ENCODE measurements at regions not wholly inside any gene's neighbourhood (a gene's known extent, or its start where the extent isn't known, plus 50 kb on each side); places are given as distances from the start of the nearest gene placed in this dataset.

DNA sequence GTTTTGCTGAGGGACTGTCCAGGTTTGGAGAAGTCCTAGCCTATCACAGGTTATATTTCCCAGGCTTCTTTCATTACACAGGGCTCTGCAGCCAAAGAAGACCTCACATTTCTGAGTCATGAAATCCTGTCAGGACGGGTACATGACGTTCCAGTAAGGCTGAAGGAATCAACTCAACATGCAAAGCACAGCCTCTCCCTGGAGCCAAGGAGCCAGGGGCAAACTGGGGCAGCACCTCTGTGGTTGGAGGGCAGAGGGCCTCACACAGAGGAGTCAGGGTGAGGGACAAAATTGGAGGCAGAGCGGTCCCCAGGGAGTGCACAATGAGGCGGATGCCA, 116.3 kb upstream of the GDF10 start:
- Histone ChIP-seq H3K9me3 (no peaks in the 10 kb centered on the region), H3K4me3 (no peak overlapping the region), H3K4me1 (replicated peaks) (no peaks in the 10 kb centered on the region), H3K27me3 (replicated peaks; ENCODE audit: insufficient read depth) (no peaks in the 10 kb centered on the region), H3K36me3 (no peaks in the 10 kb centered on the region), H3K27ac (no peak overlapping the region)
- DNase-seq (ENCODE audit: low spot score), result no peak
- 62% methylated on average over 4 of the region's 4 CpGs for WGBS
- intact Hi-C loops (cut with DNase I), result no loop called here
- TF ChIP-seq, protein P1, sequence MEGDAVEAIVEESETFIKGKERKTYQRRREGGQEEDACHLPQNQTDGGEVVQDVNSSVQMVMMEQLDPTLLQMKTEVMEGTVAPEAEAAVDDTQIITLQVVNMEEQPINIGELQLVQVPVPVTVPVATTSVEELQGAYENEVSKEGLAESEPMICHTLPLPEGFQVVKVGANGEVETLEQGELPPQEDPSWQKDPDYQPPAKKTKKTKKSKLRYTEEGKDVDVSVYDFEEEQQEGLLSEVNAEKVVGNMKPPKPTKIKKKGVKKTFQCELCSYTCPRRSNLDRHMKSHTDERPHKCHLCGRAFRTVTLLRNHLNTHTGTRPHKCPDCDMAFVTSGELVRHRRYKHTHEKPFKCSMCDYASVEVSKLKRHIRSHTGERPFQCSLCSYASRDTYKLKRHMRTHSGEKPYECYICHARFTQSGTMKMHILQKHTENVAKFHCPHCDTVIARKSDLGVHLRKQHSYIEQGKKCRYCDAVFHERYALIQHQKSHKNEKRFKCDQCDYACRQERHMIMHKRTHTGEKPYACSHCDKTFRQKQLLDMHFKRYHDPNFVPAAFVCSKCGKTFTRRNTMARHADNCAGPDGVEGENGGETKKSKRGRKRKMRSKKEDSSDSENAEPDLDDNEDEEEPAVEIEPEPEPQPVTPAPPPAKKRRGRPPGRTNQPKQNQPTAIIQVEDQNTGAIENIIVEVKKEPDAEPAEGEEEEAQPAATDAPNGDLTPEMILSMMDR (IDR thresholded peaks at IDR 0.05), result no peak
- peak; percentile 24 for TF ChIP-seq POLR2AphosphoS5 (IDR thresholded peaks at IDR 0.05)

DNA sequence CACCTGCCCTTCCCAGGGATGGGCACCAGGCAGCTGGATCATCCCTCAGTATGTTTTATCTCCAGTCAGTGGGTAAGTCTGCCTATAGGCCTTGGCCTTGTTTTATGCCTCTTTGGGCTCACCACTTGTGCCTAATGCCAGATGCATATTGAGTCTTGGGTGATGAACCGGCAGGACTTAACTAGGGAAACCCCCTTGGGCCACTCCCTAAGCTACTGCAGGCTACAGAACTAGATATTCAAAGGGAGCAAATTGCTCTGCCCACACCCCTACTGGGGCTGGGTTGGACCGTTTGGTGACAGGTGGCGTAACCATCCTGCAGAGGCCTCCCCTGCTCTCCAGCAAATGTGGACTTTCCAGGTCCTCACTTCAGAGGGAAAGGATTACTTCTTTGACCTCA, 115.7 kb upstream of the GDF10 start:
- H3K9me3 ChIP-seq, result no peaks in the 10 kb centered on the region
- 79% methylated on average over 3 of the region's 3 CpGs for WGBS
- intact Hi-C loops (cut with DNase I), result no loop called here
- H3K27ac ChIP-seq, result no peak overlapping the region
- no peaks in the 10 kb centered on the region for H3K27me3 ChIP-seq (replicated peaks; ENCODE audit: insufficient read depth)
- no peaks in the 10 kb centered on the region for H3K36me3 ChIP-seq
- TF ChIP-seq, protein P1 (IDR thresholded peaks at IDR 0.05), result no peak
- TF ChIP-seq POLR2AphosphoS5 (IDR thresholded peaks at IDR 0.05), result no peak
- no peak for TF ChIP-seq POLR2A (IDR thresholded peaks at IDR 0.05)
- no peak overlapping the region for H3K4me3 ChIP-seq
- no peak for DNase-seq (ENCODE audit: low spot score)
- H3K4me1 ChIP-seq (replicated peaks), result no peaks in the 10 kb centered on the region

DNA sequence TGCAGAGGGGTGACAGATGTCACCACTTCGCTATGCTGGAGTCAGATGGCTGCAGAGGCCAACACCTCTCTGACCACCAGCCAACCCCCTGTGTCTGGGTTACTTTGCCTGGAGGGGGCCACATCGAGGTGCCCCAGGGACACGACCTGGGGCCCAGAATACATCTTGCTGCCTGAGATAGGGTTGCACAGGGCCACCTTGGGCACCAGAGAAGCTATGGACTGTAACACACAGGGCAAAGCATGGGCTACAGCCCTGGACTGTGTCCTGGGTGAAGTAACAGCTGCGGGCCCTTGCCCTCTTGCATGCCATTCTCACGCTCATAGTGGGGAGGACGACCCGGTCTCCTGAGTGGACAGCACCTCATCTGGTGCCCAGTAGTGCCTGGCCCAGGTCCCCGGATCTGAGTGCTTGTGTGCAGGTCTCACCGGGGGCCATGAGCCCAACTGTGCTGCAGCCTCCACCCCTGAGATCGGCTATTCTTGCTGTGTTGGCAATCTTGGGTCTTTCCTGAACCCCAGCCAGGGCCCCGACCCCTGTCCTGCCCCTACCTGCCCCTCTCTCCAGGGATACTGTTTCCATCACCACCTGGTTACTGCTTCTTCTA, 115.2 kb upstream of the GDF10 start:
- Histone ChIP-seq H3K9me3 (no peaks in the 10 kb centered on the region), H3K36me3 (no peaks in the 10 kb centered on the region), H3K27me3 (replicated peaks; ENCODE audit: insufficient read depth) (no peaks in the 10 kb centered on the region), H3K27ac (no peak overlapping the region), H3K4me3 (no peak overlapping the region), H3K4me1 (replicated peaks) (no peaks in the 10 kb centered on the region)
- WGBS, result 91% methylated on average over 11 of the region's 11 CpGs
- no peak for DNase-seq (ENCODE audit: low spot score)
- TF ChIP-seq POLR2A (IDR thresholded peaks at IDR 0.05) (no peak), POLR2AphosphoS5 (IDR thresholded peaks at IDR 0.05) (no peak)
- TF ChIP-seq, protein P1 (IDR thresholded peaks at IDR 0.05), result no peak
- intact Hi-C loops (cut with DNase I), result no loop called here

DNA sequence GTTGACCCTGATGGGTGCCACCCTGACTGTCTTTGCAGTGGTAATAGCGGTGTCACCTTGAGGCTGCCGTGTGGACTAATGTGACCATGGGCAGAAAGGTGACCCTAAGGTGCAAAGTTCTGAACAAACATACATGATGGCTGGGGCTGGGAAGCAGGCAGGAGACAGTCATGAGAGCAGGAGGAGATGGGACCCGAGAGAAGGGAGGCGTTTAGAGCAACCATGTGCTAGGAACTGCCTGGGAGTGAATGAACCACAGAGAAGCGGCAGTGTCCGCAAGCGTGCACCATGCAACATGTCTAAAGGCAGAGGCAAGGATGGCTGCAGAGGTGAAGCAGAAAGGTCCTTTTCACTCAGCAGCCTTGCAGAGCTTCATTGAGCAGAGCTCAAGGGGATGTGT, 113.1 kb upstream of the GDF10 start:
- Histone ChIP-seq H3K27me3 (replicated peaks; ENCODE audit: insufficient read depth) (no peaks in the 10 kb centered on the region), H3K36me3 (no peaks in the 10 kb centered on the region), H3K9me3 (no peaks in the 10 kb centered on the region), H3K4me3 (no peak overlapping the region), H3K4me1 (replicated peaks) (no peaks in the 10 kb centered on the region), H3K27ac (no peak overlapping the region)
- intact Hi-C loops (cut with DNase I), result no loop called here
- TF ChIP-seq, protein P1 (IDR thresholded peaks at IDR 0.05), result no peak
- TF ChIP-seq POLR2A (IDR thresholded peaks at IDR 0.05) (no peak), POLR2AphosphoS5 (IDR thresholded peaks at IDR 0.05) (no peak)
- 95% methylated on average over 7 of the region's 7 CpGs for WGBS
- no peak for DNase-seq (ENCODE audit: low spot score)

DNA sequence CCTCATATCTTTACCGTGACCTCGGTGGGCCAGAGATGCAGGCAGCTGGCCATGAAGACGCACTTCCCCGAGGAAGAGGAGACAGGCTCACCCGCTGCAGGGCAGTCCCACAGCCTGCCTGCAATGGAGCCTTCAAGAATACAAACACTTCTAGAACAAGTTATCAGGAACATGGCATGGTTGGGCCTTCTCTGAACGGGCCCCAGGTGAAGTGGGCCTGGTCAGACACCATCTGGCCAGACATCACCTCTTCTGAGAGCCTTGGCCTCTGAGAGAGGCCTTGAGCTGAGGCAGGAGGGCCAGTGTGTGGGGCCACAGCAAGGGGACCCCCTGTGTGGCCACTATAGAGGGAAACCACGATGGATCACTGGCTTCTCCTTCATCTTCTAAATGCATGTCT, 112.4 kb upstream of the GDF10 start:
- H3K4me3 ChIP-seq, result no peak overlapping the region
- TF ChIP-seq, protein P1 (IDR thresholded peaks at IDR 0.05), result no peak
- TF ChIP-seq POLR2A (IDR thresholded peaks at IDR 0.05), result no peak
- TF ChIP-seq POLR2AphosphoS5 (IDR thresholded peaks at IDR 0.05), result no peak
- no peaks in the 10 kb centered on the region for H3K9me3 ChIP-seq
- WGBS, result 94% methylated on average over 7 of the region's 7 CpGs
- intact Hi-C loops (cut with DNase I), result no loop called here
- H3K27ac ChIP-seq, result no peak overlapping the region
- DNase-seq (ENCODE audit: low spot score), result no peak
- no peaks in the 10 kb centered on the region for H3K4me1 ChIP-seq (replicated peaks)
- no peaks in the 10 kb centered on the region for H3K27me3 ChIP-seq (replicated peaks; ENCODE audit: insufficient read depth)
- H3K36me3 ChIP-seq, result no peaks in the 10 kb centered on the region

Data from prostate gland (tissue), 2 donors.